ENCODE measurements at regions not wholly inside any gene's neighbourhood (a gene's known extent, or its start where the extent isn't known, plus 50 kb on each side); places are given as distances from the start of the nearest gene placed in this dataset.

GRCh38 chr9:120032639-120033038, 547.3 kb downstream of the CDK5RAP2 start:
- no peak for DNase-seq (ENCODE audit: low spot score)
- H3K27ac ChIP-seq = no peak overlapping the region
- no peaks in the 10 kb centered on the region for H3K36me3 ChIP-seq
- no peaks in the 10 kb centered on the region for H3K4me1 ChIP-seq
- TF ChIP-seq, protein P1, sequence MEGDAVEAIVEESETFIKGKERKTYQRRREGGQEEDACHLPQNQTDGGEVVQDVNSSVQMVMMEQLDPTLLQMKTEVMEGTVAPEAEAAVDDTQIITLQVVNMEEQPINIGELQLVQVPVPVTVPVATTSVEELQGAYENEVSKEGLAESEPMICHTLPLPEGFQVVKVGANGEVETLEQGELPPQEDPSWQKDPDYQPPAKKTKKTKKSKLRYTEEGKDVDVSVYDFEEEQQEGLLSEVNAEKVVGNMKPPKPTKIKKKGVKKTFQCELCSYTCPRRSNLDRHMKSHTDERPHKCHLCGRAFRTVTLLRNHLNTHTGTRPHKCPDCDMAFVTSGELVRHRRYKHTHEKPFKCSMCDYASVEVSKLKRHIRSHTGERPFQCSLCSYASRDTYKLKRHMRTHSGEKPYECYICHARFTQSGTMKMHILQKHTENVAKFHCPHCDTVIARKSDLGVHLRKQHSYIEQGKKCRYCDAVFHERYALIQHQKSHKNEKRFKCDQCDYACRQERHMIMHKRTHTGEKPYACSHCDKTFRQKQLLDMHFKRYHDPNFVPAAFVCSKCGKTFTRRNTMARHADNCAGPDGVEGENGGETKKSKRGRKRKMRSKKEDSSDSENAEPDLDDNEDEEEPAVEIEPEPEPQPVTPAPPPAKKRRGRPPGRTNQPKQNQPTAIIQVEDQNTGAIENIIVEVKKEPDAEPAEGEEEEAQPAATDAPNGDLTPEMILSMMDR (IDR thresholded peaks at IDR 0.05) = no peak
- no peaks in the 10 kb centered on the region for H3K27me3 ChIP-seq
- H3K4me3 ChIP-seq = no peak overlapping the region
- H3K9me3 ChIP-seq = no peaks in the 10 kb centered on the region

DNA sequence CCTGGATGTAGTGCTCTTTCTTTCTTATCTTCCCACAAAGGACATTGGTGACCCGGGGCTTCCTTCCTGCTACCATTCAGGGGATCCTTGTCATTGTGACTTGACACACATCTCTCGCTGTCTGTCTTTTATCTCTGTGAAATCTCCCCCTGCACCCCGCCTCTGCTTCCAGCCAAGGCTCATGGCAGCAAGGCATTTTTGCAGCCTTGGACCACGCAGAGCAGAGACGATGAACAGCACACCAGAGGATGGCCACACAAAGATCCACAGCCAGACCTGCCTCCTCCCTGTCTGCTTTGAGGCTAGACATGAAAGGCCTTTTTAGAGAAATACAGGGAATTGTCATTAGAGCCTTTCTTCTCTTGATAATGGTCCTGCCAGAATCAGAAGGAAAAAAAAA, 549.1 kb downstream of the CDK5RAP2 start:
- H3K4me1 ChIP-seq = no peaks in the 10 kb centered on the region
- no peaks in the 10 kb centered on the region for H3K36me3 ChIP-seq
- DNase-seq (ENCODE audit: low spot score) = no peak
- H3K27me3 ChIP-seq = no peaks in the 10 kb centered on the region
- TF ChIP-seq, protein P1 (IDR thresholded peaks at IDR 0.05) = no peak
- H3K27ac ChIP-seq = no peak overlapping the region
- H3K4me3 ChIP-seq = no peak overlapping the region
- H3K9me3 ChIP-seq = no peaks in the 10 kb centered on the region

- no peak for DNase-seq (ENCODE audit: low spot score)
- Histone ChIP-seq H3K4me3 (no peak overlapping the region), H3K4me1 (no peaks in the 10 kb centered on the region), H3K9me3 (no peaks in the 10 kb centered on the region), H3K27me3 (no peaks in the 10 kb centered on the region), H3K36me3 (no peaks in the 10 kb centered on the region), H3K27ac (no peak overlapping the region)
- TF ChIP-seq, protein P1 (IDR thresholded peaks at IDR 0.05) = no peak
Observed at GRCh38 chr9:120018550-120018949, 561.4 kb downstream of the CDK5RAP2 start.

DNA sequence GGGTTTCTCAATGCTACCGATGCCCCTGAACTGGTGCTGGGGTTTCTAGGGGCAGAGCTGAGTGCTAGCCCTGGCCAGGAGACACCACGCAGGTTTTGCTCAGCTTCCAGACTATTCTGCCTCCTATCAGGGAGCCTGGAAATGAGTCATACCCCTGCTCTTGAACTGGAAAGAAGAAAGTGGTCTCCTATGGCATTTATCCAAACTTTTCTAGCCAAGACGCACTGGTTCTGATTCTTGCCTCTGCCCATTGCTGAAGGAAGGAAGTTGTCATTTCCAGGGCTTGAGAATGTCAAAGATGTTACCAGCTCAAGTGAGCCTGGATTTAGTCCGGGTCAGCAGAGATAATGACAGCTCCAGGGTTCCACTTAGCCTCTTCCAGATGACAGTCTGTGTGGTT, 561.9 kb downstream of the CDK5RAP2 start:
- no peak for DNase-seq (ENCODE audit: low spot score)
- H3K4me1 ChIP-seq = no peaks in the 10 kb centered on the region
- TF ChIP-seq, protein P1 (IDR thresholded peaks at IDR 0.05) = no peak
- no peak overlapping the region for H3K27ac ChIP-seq
- H3K9me3 ChIP-seq = no peaks in the 10 kb centered on the region
- no peak overlapping the region for H3K4me3 ChIP-seq
- no peaks in the 10 kb centered on the region for H3K27me3 ChIP-seq
- no peaks in the 10 kb centered on the region for H3K36me3 ChIP-seq

DNA sequence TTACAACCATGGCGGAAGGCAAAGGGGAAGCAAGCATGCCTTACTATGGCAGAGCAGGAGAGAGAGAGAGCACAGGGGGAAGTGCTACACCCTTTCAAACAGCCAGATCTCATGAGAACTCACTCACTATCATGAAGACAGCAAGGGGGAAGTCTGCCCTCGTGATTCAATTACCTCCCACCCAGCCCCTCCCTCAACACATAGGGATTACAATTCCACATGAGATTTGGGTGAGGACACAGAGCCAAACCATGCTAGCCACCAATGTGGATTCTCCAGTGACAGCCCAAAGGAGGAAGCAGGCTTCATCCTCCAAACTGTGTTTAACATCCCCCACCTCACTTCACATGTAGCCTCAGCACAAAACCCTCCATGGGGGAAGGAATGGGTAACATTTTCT, 563.7 kb downstream of the CDK5RAP2 start:
- DNase-seq (ENCODE audit: low spot score) = no peak
- H3K4me3 ChIP-seq = no peak overlapping the region
- H3K27me3 ChIP-seq = no peaks in the 10 kb centered on the region
- no peaks in the 10 kb centered on the region for H3K36me3 ChIP-seq
- no peaks in the 10 kb centered on the region for H3K4me1 ChIP-seq
- no peaks in the 10 kb centered on the region for H3K9me3 ChIP-seq
- no peak overlapping the region for H3K27ac ChIP-seq
- TF ChIP-seq, protein P1 (IDR thresholded peaks at IDR 0.05) = no peak

DNA sequence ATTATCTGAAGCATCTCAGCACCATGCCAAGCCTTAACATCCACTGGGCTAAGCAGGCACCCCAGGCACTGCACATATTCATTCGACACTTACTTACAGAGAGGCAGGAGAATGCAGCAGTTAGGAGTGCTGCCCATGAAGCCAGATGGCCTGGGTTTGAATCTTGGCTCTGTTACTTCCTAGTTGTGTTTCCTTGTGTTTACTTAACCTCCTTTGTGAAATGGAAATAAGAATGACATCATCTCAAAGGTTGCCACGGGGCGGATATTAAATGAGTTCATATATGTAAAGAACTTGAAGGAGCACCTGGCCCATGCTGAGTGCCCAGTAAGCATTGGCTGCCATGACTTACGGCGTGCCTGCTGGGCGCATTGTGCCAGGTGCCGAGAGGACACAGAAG, 565.2 kb downstream of the CDK5RAP2 start:
- DNase-seq (ENCODE audit: low spot score) = no peak
- no peaks in the 10 kb centered on the region for H3K36me3 ChIP-seq
- H3K4me3 ChIP-seq = no peak overlapping the region
- no peaks in the 10 kb centered on the region for H3K4me1 ChIP-seq
- H3K27ac ChIP-seq = no peak overlapping the region
- TF ChIP-seq, protein P1 (IDR thresholded peaks at IDR 0.05) = no peak
- H3K27me3 ChIP-seq = no peaks in the 10 kb centered on the region
- no peaks in the 10 kb centered on the region for H3K9me3 ChIP-seq

Measured in right atrium auricular region (tissue), 2 donors.